ENCODE measurements at regions not wholly inside any gene's neighbourhood (a gene's known extent, or its start where the extent isn't known, plus 50 kb on each side); places are given as distances from the start of the nearest gene placed in this dataset.
"Not testable (repeated sequence)": the region's sequence is repeated elsewhere in the genome, so short reads cannot be mapped to it uniquely, and the experiment has no call there.

- no peak for DNase-seq
These were observed 170.8 kb upstream of the ZNF267 start for GRCh38 chr16:31702796-31703195.

GRCh38 chr16:31703526-31704128 is 170.0 kb upstream of the ZNF267 start:
- DNase-seq = no peak

- no peak for DNase-seq
These were observed 169.5 kb upstream of the ZNF267 start for GRCh38 chr16:31704138-31704537.

GRCh38 chr16:31705371-31705770 is 168.2 kb upstream of the ZNF267 start:
- no peak for DNase-seq

GRCh38 chr16:31706318-31706717 is 167.3 kb upstream of the ZNF267 start:
- DNase-seq = no peak

- no peak for DNase-seq
These were observed 166.7 kb upstream of the ZNF267 start for GRCh38 chr16:31706925-31707324.

- DNase-seq = no peak
These were observed 165.8 kb upstream of the ZNF267 start for GRCh38 chr16:31707743-31708335.

- peak; percentile 59 for DNase-seq
These were observed 165.3 kb upstream of the ZNF267 start for GRCh38 chr16:31708348-31708747.

GRCh38 chr16:31709181-31709580 is 164.4 kb upstream of the ZNF267 start:
- no peak for DNase-seq

GRCh38 chr16:31710134-31710533 is 163.5 kb upstream of the ZNF267 start:
- no peak for DNase-seq

GRCh38 chr16:31710880-31711279 is 162.7 kb upstream of the ZNF267 start:
- DNase-seq = no peak

- DNase-seq = peak; percentile 58
These were observed 162.2 kb upstream of the ZNF267 start for GRCh38 chr16:31711344-31711845.

- peak; percentile 59 for DNase-seq
These were observed 161.5 kb upstream of the ZNF267 start for GRCh38 chr16:31712064-31712540.

- DNase-seq = peak; percentile 95
These were observed 160.3 kb upstream of the ZNF267 start for GRCh38 chr16:31713071-31713944.

GRCh38 chr16:31713945-31714902 is 159.4 kb upstream of the ZNF267 start:
- peak; percentile 60 for DNase-seq

- DNase-seq = no peak
These were observed 158.6 kb upstream of the ZNF267 start for GRCh38 chr16:31714903-31715504.

GRCh38 chr16:31715915-31716314 is 157.7 kb upstream of the ZNF267 start:
- DNase-seq = no peak

- no peak for DNase-seq
These were observed 154.6 kb upstream of the ZNF267 start for GRCh38 chr16:31718998-31719397.

GRCh38 chr16:31727553-31727952 is 146.1 kb upstream of the ZNF267 start:
- no peak for DNase-seq

GRCh38 chr16:31734265-31734664 is 139.3 kb upstream of the ZNF267 start:
- DNase-seq = no peak

- DNase-seq = not testable (repeated sequence)
These were observed 128.5 kb upstream of the ZNF267 start for GRCh38 chr16:31745098-31745497.

GRCh38 chr16:31745900-31746299 is 127.7 kb upstream of the ZNF267 start:
- DNase-seq = no peak

Data from activated CD8-positive, alpha-beta memory T cell treated with anti-CD3 and anti-CD28 coated beads for 24 hours (primary cell).